GM23338 (cell line): ENCODE measurements at regions not wholly inside any gene's neighbourhood (a gene's known extent, or its start where the extent isn't known, plus 50 kb on each side); places are given as distances from the start of the nearest gene placed in this dataset.

Experiments
- ATAC-seq: fragments of 200-7000 bp; cut with Tn5 transposase; 3 replicates; pipeline ENCODE4 v1.9.1; 2020
- DNase-seq: peaks from one replicate; pipeline ENCODE4 v3.0.0-alpha.2; 2015; ENCODE audit warnings: low spot score
- H2AFZ ChIP-seq: fragments of 200-600 bp; sonication (generic); 2 replicates; pipeline ENCODE4 v1.8.0; 2016; ENCODE audit warnings: antibody characterized with exemption, mild to moderate bottlenecking, moderate library complexity
- H3F3A ChIP-seq: fragments of 200-600 bp; sonication (generic); replicated peaks from 2 replicates; pipeline ENCODE4 v1.8.0; 2017; ENCODE audit warnings: antibody characterized with exemption, mixed run types, low read depth
- H3K27ac ChIP-seq: fragments of 200-600 bp; sonication (generic); 2 replicates; pipeline ENCODE4 v1.6.1; 2016; ENCODE audit warnings: low read depth
- H3K27me3 ChIP-seq: fragments of 200-600 bp; sonication (generic); 2 replicates; pipeline ENCODE4 v1.8.0; 2016; ENCODE audit warnings: mild to moderate bottlenecking, mixed run types, moderate library complexity; ENCODE audit not compliant: insufficient read depth
- H3K36me3 ChIP-seq: fragments of 200-600 bp; sonication (generic); 2 replicates; pipeline ENCODE4 v1.8.0; 2016; ENCODE audit warnings: mild to moderate bottlenecking; ENCODE audit not compliant: insufficient read depth
- H3K4me1 ChIP-seq: fragments of 200-600 bp; sonication (generic); 2 replicates; pipeline ENCODE4 v1.8.0; 2016; ENCODE audit warnings: mild to moderate bottlenecking, moderate library complexity; ENCODE audit not compliant: insufficient read depth
- H3K4me2 ChIP-seq: fragments of 200-600 bp; sonication (generic); 2 replicates; pipeline ENCODE4 v1.7.1; 2017; ENCODE audit warnings: mixed run types
- H3K4me3 ChIP-seq: fragments of 200-600 bp; sonication (generic); 2 replicates; pipeline ENCODE4 v1.6.1; 2016; ENCODE audit warnings: mixed run types
- H3K79me2 ChIP-seq: fragments of 200-600 bp; sonication (generic); replicated peaks from 2 replicates; pipeline ENCODE4 v1.8.0; 2017; ENCODE audit warnings: mild to moderate bottlenecking; ENCODE audit not compliant: insufficient read depth
- H3K9me2 ChIP-seq: fragments of 200-600 bp; sonication (generic); 2 replicates; pipeline ENCODE4 v1.8.0; 2017; ENCODE audit not compliant: insufficient read depth
- H4K20me1 ChIP-seq: fragments of 200-600 bp; sonication (generic); replicated peaks from 2 replicates; pipeline ENCODE4 v1.8.0; 2017; ENCODE audit warnings: mild to moderate bottlenecking; ENCODE audit not compliant: insufficient read depth
- H3K27ac Mint-ChIP-seq: 2 replicates; pipeline ENCODE4 v1.8.0; 2020; ENCODE audit warnings: inconsistent platforms, mild to moderate bottlenecking, moderate library complexity, mixed read lengths
- H3K27me3 Mint-ChIP-seq: 3 replicates; pipeline ENCODE4 v1.8.0; 2022; ENCODE audit warnings: low read depth, mild to moderate bottlenecking, moderate library complexity, mixed read lengths, inconsistent platforms; ENCODE audit not compliant: insufficient read depth, poor library complexity
- H3K36me3 Mint-ChIP-seq: 3 replicates; pipeline ENCODE4 v1.8.0; 2021; ENCODE audit warnings: low read depth, mild to moderate bottlenecking, inconsistent platforms, moderate library complexity, mixed read lengths
- H3K4me1 Mint-ChIP-seq: 3 replicates; pipeline ENCODE4 v1.8.0; 2020; ENCODE audit warnings: mild to moderate bottlenecking, inconsistent platforms, mixed read lengths
- H3K4me3 Mint-ChIP-seq: 3 replicates; pipeline ENCODE4 v1.8.0; 2021; ENCODE audit warnings: moderate library complexity, mild to moderate bottlenecking, inconsistent platforms, mixed read lengths
- H3K9me3 Mint-ChIP-seq: 3 replicates; pipeline ENCODE4 v1.8.0; 2020; ENCODE audit warnings: moderate library complexity, mild to moderate bottlenecking, inconsistent platforms, mixed read lengths
- CREB1 ChIP-seq: fragments of 250-450 bp; sonication (Bioruptor Pico); IDR thresholded peaks from 2 replicates; pipeline ENCODE4 v1.5.0; 2020; ENCODE audit warnings: low read depth, mild to moderate bottlenecking, moderate library complexity
- EZH2 ChIP-seq: fragments of 200-600 bp; sonication (generic); IDR thresholded peaks from one replicate; pipeline ENCODE4 v1.8.0; 2017; ENCODE audit warnings: antibody characterized with exemption, mild to moderate bottlenecking, low read depth; ENCODE audit not compliant: unreplicated experiment
- EZH2phosphoT487 ChIP-seq: fragments of 200-600 bp; sonication (generic); IDR thresholded peaks from one replicate; pipeline ENCODE4 v1.8.1; 2018; ENCODE audit warnings: antibody characterized with exemption; ENCODE audit not compliant: unreplicated experiment
- JUNB ChIP-seq: IDR thresholded peaks from one replicate; pipeline ENCODE4 v1.6.1; 2016; ENCODE audit warnings: antibody characterized with exemption; ENCODE audit not compliant: unreplicated experiment
- NANOG ChIP-seq: IDR thresholded peaks from 2 replicates; pipeline ENCODE4 v1.6.1; 2016; ENCODE audit warnings: antibody characterized with exemption, borderline replicate concordance
- POLR2AphosphoS5 ChIP-seq: IDR thresholded peaks from 2 replicates; pipeline ENCODE4 v1.6.1; 2016; ENCODE audit warnings: antibody characterized with exemption, low read depth
- STAT1 ChIP-seq: IDR thresholded peaks from one replicate; pipeline ENCODE4 v1.6.1; 2016; ENCODE audit warnings: antibody characterized with exemption; ENCODE audit not compliant: unreplicated experiment
- ZNF114 ChIP-seq: fragments of 250-450 bp; sonication (Bioruptor Pico); IDR thresholded peaks from 2 replicates; pipeline ENCODE4 v1.5.0; 2020; ENCODE audit warnings: mild to moderate bottlenecking, moderate library complexity
- ZNF331 ChIP-seq: fragments of 250-450 bp; sonication (Bioruptor Pico); IDR thresholded peaks from 2 replicates; pipeline ENCODE4 v1.5.0; 2020; ENCODE audit warnings: low read depth, mild to moderate bottlenecking, moderate library complexity
- TF ChIP-seq, protein P1 (sequence below): IDR thresholded peaks from one replicate; pipeline ENCODE4 v1.6.1; 2018; ENCODE audit warnings: antibody characterized with exemption; ENCODE audit not compliant: unreplicated experiment
- TF ChIP-seq, protein P2 (sequence below): IDR thresholded peaks from 2 replicates; pipeline ENCODE4 v1.6.1; 2016; ENCODE audit warnings: antibody characterized with exemption
- TF ChIP-seq, protein P3 (sequence below), 2 experiments: fragments of 200-600 bp in 1 of 2; sonication (generic) in 1 of 2; conservative IDR thresholded peaks; 2 replicates each; pipeline versions ENCODE4 v1.5.1 to v1.6.1; 2016 to 2017; ENCODE audit warnings: antibody characterized with exemption in 2 of 2, low read depth in 2 of 2, mild to moderate bottlenecking in 2 of 2, moderate library complexity in 1 of 2
- TF ChIP-seq, protein P4 (sequence below): fragments of 250-450 bp; sonication (Bioruptor Pico); IDR thresholded peaks from 2 replicates; pipeline ENCODE4 v1.5.0; 2020; ENCODE audit warnings: mild to moderate bottlenecking, moderate library complexity

DNA sequence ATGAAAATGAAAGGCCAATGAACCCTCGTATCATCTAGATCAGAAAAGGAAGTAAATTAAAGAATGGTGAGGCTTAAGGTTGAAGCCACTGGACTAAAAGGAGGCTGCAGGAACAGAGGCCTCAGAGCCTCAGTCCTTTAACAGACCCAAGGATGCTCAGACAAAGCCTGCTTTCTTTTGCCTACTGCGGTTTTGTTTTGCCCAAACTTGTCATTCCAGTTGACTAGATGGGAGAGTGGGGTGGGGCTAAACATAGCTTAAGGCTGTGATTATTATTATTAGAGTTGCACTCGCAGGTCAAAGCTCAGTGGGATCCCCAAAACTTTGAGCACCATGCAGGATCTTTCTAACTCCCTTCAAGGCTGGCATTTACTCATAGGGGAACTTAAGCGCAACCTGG lies 163.9 kb downstream of the RBM46 start:
- Mint-ChIP-seq H3K27me3 (no peaks in the 10 kb centered on the region), H3K9me3 (peaks cover 17% of the 10 kb centered on the region), H3K36me3 (peaks cover 2% of the 10 kb centered on the region; the same call in 2 of the 3 replicates), H3K27ac (no peak overlapping the region), H3K4me1 (no peaks in the 10 kb centered on the region), H3K4me3 (no peak overlapping the region)
- no peak for ATAC-seq
- Histone ChIP-seq H3K9me2 (no peaks in the 10 kb centered on the region), H3K79me2 (no peaks in the 10 kb centered on the region), H3K27me3 (no peaks in the 10 kb centered on the region), H3F3A (no peaks in the 10 kb centered on the region), H3K4me1 (no peaks in the 10 kb centered on the region), H3K27ac (no peak overlapping the region), H3K36me3 (0 out of 2 replicates have a peak, but pooled peaks cover 6% of the 10 kb centered on the region), H4K20me1 (no peaks in the 10 kb centered on the region), H3K4me2 (no peak overlapping the region), H3K4me3 (no peak overlapping the region), H2AFZ (peak overlapping the region; percentile 86)
- no peak for DNase-seq
- no peak for TF ChIP-seq STAT1
- TF ChIP-seq, protein P1, sequence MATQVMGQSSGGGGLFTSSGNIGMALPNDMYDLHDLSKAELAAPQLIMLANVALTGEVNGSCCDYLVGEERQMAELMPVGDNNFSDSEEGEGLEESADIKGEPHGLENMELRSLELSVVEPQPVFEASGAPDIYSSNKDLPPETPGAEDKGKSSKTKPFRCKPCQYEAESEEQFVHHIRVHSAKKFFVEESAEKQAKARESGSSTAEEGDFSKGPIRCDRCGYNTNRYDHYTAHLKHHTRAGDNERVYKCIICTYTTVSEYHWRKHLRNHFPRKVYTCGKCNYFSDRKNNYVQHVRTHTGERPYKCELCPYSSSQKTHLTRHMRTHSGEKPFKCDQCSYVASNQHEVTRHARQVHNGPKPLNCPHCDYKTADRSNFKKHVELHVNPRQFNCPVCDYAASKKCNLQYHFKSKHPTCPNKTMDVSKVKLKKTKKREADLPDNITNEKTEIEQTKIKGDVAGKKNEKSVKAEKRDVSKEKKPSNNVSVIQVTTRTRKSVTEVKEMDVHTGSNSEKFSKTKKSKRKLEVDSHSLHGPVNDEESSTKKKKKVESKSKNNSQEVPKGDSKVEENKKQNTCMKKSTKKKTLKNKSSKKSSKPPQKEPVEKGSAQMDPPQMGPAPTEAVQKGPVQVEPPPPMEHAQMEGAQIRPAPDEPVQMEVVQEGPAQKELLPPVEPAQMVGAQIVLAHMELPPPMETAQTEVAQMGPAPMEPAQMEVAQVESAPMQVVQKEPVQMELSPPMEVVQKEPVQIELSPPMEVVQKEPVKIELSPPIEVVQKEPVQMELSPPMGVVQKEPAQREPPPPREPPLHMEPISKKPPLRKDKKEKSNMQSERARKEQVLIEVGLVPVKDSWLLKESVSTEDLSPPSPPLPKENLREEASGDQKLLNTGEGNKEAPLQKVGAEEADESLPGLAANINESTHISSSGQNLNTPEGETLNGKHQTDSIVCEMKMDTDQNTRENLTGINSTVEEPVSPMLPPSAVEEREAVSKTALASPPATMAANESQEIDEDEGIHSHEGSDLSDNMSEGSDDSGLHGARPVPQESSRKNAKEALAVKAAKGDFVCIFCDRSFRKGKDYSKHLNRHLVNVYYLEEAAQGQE, result no peak
- no peak for TF ChIP-seq ZNF331 (CRISPR knock-in tag)
- no peak for TF ChIP-seq EZH2phosphoT487
- no peak for TF ChIP-seq ZNF114
- TF ChIP-seq, protein P2, sequence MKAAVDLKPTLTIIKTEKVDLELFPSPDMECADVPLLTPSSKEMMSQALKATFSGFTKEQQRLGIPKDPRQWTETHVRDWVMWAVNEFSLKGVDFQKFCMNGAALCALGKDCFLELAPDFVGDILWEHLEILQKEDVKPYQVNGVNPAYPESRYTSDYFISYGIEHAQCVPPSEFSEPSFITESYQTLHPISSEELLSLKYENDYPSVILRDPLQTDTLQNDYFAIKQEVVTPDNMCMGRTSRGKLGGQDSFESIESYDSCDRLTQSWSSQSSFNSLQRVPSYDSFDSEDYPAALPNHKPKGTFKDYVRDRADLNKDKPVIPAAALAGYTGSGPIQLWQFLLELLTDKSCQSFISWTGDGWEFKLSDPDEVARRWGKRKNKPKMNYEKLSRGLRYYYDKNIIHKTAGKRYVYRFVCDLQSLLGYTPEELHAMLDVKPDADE, result no peak
- TF ChIP-seq, protein P3, sequence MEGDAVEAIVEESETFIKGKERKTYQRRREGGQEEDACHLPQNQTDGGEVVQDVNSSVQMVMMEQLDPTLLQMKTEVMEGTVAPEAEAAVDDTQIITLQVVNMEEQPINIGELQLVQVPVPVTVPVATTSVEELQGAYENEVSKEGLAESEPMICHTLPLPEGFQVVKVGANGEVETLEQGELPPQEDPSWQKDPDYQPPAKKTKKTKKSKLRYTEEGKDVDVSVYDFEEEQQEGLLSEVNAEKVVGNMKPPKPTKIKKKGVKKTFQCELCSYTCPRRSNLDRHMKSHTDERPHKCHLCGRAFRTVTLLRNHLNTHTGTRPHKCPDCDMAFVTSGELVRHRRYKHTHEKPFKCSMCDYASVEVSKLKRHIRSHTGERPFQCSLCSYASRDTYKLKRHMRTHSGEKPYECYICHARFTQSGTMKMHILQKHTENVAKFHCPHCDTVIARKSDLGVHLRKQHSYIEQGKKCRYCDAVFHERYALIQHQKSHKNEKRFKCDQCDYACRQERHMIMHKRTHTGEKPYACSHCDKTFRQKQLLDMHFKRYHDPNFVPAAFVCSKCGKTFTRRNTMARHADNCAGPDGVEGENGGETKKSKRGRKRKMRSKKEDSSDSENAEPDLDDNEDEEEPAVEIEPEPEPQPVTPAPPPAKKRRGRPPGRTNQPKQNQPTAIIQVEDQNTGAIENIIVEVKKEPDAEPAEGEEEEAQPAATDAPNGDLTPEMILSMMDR (conservative IDR thresholded peaks at IDR 0.05; ENCODE audit: low read depth in 2 of 2), result no peak
- no peak for TF ChIP-seq JUNB
- TF ChIP-seq CREB1 (CRISPR knock-in tag), result no peak
- no peak for TF ChIP-seq NANOG
- TF ChIP-seq, protein P4, sequence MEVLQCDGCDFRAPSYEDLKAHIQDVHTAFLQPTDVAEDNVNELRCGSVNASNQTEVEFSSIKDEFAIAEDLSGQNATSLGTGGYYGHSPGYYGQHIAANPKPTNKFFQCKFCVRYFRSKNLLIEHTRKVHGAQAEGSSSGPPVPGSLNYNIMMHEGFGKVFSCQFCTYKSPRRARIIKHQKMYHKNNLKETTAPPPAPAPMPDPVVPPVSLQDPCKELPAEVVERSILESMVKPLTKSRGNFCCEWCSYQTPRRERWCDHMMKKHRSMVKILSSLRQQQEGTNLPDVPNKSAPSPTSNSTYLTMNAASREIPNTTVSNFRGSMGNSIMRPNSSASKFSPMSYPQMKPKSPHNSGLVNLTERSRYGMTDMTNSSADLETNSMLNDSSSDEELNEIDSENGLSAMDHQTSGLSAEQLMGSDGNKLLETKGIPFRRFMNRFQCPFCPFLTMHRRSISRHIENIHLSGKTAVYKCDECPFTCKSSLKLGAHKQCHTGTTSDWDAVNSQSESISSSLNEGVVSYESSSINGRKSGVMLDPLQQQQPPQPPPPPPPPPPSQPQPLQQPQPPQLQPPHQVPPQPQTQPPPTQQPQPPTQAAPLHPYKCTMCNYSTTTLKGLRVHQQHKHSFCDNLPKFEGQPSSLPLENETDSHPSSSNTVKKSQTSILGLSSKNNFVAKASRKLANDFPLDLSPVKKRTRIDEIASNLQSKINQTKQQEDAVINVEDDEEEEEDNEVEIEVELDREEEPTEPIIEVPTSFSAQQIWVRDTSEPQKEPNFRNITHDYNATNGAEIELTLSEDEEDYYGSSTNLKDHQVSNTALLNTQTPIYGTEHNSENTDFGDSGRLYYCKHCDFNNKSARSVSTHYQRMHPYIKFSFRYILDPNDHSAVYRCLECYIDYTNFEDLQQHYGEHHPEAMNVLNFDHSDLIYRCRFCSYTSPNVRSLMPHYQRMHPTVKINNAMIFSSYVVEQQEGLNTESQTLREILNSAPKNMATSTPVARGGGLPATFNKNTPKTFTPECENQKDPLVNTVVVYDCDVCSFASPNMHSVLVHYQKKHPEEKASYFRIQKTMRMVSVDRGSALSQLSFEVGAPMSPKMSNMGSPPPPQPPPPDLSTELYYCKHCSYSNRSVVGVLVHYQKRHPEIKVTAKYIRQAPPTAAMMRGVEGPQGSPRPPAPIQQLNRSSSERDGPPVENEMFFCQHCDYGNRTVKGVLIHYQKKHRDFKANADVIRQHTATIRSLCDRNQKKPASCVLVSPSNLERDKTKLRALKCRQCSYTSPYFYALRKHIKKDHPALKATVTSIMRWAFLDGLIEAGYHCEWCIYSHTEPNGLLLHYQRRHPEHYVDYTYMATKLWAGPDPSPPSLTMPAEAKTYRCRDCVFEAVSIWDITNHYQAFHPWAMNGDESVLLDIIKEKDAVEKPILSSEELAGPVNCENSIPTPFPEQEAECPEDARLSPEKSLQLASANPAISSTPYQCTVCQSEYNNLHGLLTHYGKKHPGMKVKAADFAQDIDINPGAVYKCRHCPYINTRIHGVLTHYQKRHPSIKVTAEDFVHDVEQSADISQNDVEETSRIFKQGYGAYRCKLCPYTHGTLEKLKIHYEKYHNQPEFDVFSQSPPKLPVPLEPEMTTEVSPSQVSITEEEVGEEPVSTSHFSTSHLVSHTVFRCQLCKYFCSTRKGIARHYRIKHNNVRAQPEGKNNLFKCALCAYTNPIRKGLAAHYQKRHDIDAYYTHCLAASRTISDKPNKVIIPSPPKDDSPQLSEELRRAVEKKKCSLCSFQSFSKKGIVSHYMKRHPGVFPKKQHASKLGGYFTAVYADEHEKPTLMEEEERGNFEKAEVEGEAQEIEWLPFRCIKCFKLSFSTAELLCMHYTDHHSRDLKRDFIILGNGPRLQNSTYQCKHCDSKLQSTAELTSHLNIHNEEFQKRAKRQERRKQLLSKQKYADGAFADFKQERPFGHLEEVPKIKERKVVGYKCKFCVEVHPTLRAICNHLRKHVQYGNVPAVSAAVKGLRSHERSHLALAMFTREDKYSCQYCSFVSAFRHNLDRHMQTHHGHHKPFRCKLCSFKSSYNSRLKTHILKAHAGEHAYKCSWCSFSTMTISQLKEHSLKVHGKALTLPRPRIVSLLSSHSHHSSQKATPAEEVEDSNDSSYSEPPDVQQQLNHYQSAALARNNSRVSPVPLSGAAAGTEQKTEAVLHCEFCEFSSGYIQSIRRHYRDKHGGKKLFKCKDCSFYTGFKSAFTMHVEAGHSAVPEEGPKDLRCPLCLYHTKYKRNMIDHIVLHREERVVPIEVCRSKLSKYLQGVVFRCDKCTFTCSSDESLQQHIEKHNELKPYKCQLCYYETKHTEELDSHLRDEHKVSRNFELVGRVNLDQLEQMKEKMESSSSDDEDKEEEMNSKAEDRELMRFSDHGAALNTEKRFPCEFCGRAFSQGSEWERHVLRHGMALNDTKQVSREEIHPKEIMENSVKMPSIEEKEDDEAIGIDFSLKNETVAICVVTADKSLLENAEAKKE (CRISPR knock-in tag), result no peak
- no peak for TF ChIP-seq POLR2AphosphoS5
- no peak for TF ChIP-seq EZH2
